ENCODE measurements at regions not wholly inside any gene's neighbourhood (a gene's known extent, or its start where the extent isn't known, plus 50 kb on each side); places are given as distances from the start of the nearest gene placed in this dataset.

GRCh38 chr14:81989211-81989610, 455.6 kb upstream of the SEL1L start:
- Histone ChIP-seq H3K9me2 (ENCODE audit: insufficient read depth, low read length) (no peaks in the 10 kb centered on the region), H3K4me2 (ENCODE audit: low read length) (no peak overlapping the region), H3K9me3 (ENCODE audit: low read length) (no peaks in the 10 kb centered on the region), H4K20me1 (ENCODE audit: insufficient read depth) (no peaks in the 10 kb centered on the region), H3K4me3 (ENCODE audit: low read length) (no peak overlapping the region), H3K9ac (ENCODE audit: low read length) (no peak overlapping the region), H3K27me3 (ENCODE audit: insufficient read depth, low read depth, low read length) (no peaks in the 10 kb centered on the region), H3K27ac (ENCODE audit: low read length) (no peak overlapping the region), H3K79me2 (replicated peaks; ENCODE audit: insufficient read depth, low read length) (no peaks in the 10 kb centered on the region), H3F3A (ENCODE audit: insufficient read depth, low read length, poor library complexity, severe bottlenecking) (no peaks in the 10 kb centered on the region), H3K36me3 (ENCODE audit: insufficient read depth, low read length) (no peaks in the 10 kb centered on the region), H2AFZ (ENCODE audit: low read depth, low read length) (no peak overlapping the region)
- TF ChIP-seq SMC3 (conservative IDR thresholded peaks at IDR 0.05; ENCODE audit: poor library complexity) (no peak), RAD21 (conservative IDR thresholded peaks at IDR 0.05) (no peak), POLR2AphosphoS5 (IDR thresholded peaks at IDR 0.05) (no peak), EZH2 (IDR thresholded peaks at IDR 0.05; ENCODE audit: borderline replicate concordance, insufficient read depth, low read length, poor library complexity, severe bottlenecking) (no peak), REST (IDR thresholded peaks at IDR 0.05; ENCODE audit: borderline replicate concordance) (no peak), EP300 (conservative IDR thresholded peaks at IDR 0.05; ENCODE audit: poor library complexity, severe bottlenecking) (no peak), CTCF (IDR thresholded peaks at IDR 0.05; ENCODE audit: poor library complexity, severe bottlenecking) (no peak), TAF1 (IDR thresholded peaks at IDR 0.05; ENCODE audit: low read depth) (no peak), MXI1 (conservative IDR thresholded peaks at IDR 0.05; ENCODE audit: poor library complexity, severe bottlenecking) (no peak)

GRCh38 chr14:81990312-81990761, 456.7 kb upstream of the SEL1L start:
- no peaks in the 10 kb centered on the region for H3K36me3 ChIP-seq (ENCODE audit: insufficient read depth, low read length)
- H3K27me3 ChIP-seq (ENCODE audit: insufficient read depth, low read depth, low read length): no peaks in the 10 kb centered on the region
- no peaks in the 10 kb centered on the region for H3K9me2 ChIP-seq (ENCODE audit: insufficient read depth, low read length)
- H3F3A ChIP-seq (ENCODE audit: insufficient read depth, low read length, poor library complexity, severe bottlenecking): no peaks in the 10 kb centered on the region
- no peaks in the 10 kb centered on the region for H4K20me1 ChIP-seq (ENCODE audit: insufficient read depth)
- TF ChIP-seq EP300 (conservative IDR thresholded peaks at IDR 0.05; ENCODE audit: poor library complexity, severe bottlenecking) (peak; percentile 95), RAD21 (conservative IDR thresholded peaks at IDR 0.05) (peak; percentile 99), SMC3 (conservative IDR thresholded peaks at IDR 0.05; ENCODE audit: poor library complexity) (peak; percentile 96), EZH2 (IDR thresholded peaks at IDR 0.05; ENCODE audit: borderline replicate concordance, insufficient read depth, low read length, poor library complexity, severe bottlenecking) (no peak), MXI1 (conservative IDR thresholded peaks at IDR 0.05; ENCODE audit: poor library complexity, severe bottlenecking) (peak; percentile 27), TAF1 (IDR thresholded peaks at IDR 0.05; ENCODE audit: low read depth) (no peak), REST (IDR thresholded peaks at IDR 0.05; ENCODE audit: borderline replicate concordance) (peak; percentile 69), CTCF (IDR thresholded peaks at IDR 0.05; ENCODE audit: poor library complexity, severe bottlenecking) (peak; percentile 97), POLR2AphosphoS5 (IDR thresholded peaks at IDR 0.05) (peak; percentile 84)
- no peaks in the 10 kb centered on the region for H3K9me3 ChIP-seq (ENCODE audit: low read length)
- H3K4me3 ChIP-seq (ENCODE audit: low read length): no peak overlapping the region
- no peak overlapping the region for H3K9ac ChIP-seq (ENCODE audit: low read length)
- H3K4me2 ChIP-seq (ENCODE audit: low read length): no peak overlapping the region
- H3K27ac ChIP-seq (ENCODE audit: low read length): peak overlapping the region; percentile 69
- H2AFZ ChIP-seq (ENCODE audit: low read depth, low read length): no peak overlapping the region
- H3K79me2 ChIP-seq (replicated peaks; ENCODE audit: insufficient read depth, low read length): no peaks in the 10 kb centered on the region
